Astrocyte of the hippocampus (primary cell): ENCODE measurements at regions not wholly inside any gene's neighbourhood (a gene's known extent, or its start where the extent isn't known, plus 50 kb on each side); places are given as distances from the start of the nearest gene placed in this dataset.
A peak's percentile ranks its signal among the peaks of the same experiment; 100 is the strongest.

Source experiments
- DNase-seq: peaks from one replicate; pipeline ENCODE4 v3.0.0; 2011; ENCODE audit warnings: low read depth, low spot score

- DNase-seq = no peak
Measured at GRCh38 chr2:103734911-103735310, 973.1 kb downstream of the TMEM182 start.

- DNase-seq = no peak
Measured at GRCh38 chr2:103738108-103738507, 976.3 kb downstream of the TMEM182 start.

DNA sequence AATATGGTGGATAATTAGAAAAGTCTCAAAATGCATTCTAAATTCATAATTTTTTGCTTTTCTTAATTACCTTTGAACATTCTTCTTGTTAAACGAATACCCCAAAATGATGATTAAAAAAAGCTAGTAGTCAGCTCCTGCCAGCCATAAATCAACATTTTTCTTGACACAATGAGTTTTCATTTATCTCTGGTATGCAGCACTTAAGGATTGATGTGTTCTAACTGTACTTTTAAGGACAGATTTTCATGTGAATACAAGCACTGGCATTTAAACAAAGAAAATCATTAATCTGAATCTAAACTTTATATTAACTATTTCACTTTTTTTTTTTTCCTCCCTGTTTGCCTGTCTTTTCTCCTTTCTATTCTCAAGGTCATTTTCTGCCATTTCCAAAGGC lies 976.8 kb downstream of the TMEM182 start:
- DNase-seq = no peak

DNA sequence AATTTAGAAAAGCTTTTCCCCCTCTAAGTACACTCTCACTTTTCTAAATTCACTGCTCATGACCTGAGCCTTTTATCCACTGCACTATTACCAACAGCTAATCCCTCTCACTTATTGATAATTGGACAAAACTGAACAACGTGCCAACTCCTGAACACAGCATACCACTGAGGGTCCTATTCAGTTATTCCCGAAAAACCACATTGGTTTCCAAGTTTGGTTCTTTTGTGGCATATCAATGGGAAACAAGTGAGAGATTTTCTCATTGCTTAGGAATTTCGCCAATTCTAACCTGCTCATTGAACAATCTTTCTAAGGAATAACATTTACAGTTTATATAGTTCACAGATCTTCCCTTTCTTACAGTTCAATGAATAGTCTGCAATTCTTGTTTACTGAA lies 977.4 kb downstream of the TMEM182 start:
- DNase-seq = peak; percentile 82

- DNase-seq = no peak
Measured at GRCh38 chr2:103739921-103740320, 978.1 kb downstream of the TMEM182 start.

- no peak for DNase-seq
Measured at GRCh38 chr2:103740631-103741030, 978.8 kb downstream of the TMEM182 start.

DNA sequence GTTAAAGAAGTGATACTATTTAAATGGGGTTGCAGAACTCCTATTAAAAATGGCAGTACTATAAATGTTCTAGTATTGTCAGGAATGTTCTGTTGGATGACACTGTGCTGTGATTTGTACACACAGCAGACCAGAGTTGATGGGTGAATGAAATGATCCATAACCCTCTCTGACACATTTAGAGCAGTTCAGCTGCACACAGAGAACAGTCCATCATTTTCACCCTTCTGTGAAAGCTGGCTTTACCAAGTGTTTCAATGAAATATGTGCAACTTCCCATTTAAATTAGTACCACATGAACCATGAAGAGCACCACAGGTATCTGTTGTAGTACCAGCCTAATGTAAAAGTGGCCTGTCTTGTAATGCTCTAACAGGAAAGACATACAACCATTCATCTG lies 981.4 kb downstream of the TMEM182 start:
- DNase-seq = no peak

- no peak for DNase-seq
Measured at GRCh38 chr2:103754530-103754929, 992.7 kb downstream of the TMEM182 start.

- peak; percentile 57 for DNase-seq
Measured at GRCh38 chr2:103773884-103774283, 1012.1 kb downstream of the TMEM182 start.

GRCh38 chr2:103780088-103780702 lies 1018.4 kb downstream of the TMEM182 start:
- DNase-seq = no peak

- no peak for DNase-seq
Measured at GRCh38 chr2:103781313-103781712, 1019.5 kb downstream of the TMEM182 start.

DNA sequence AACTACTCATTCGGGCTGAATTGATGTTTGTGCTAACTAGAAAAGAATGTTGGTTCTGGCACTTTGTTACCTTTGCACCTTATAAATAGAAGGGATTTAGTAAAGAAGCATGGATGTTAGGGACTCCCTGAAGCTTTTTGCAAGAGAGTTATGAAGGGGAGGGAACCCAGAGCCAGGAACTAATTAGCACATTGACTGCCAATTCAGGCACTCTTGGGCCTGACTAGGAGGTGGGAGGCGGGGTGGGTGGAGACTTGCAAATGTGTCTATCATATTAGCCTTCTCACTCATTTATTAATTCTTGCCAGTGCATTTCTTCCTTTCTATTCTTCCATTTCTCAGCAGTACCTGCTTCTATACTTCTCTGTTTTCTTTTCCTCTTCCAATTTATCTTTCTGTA lies 1022.4 kb downstream of the TMEM182 start:
- peak; percentile 54 for DNase-seq

DNA sequence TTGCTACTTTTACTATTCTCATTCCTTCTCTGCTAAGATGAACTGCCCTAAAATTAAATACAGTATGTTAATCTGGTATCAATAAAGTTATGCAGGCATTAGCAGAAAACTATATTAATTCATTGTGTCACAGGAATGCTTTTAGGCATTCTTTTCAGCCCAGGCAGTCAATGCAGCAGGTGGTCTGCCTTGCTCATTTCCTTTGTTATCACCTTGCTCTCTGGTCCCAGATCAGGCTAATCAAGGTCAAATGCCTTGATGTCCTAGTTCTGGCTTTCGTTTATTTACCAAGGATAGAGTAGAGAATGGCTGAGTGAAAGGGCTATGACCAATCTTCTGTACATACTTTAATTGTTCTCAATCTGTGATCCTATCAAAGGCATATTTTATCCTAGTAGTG lies 1023.6 kb downstream of the TMEM182 start:
- no peak for DNase-seq

GRCh38 chr2:103785956-103786355 lies 1024.1 kb downstream of the TMEM182 start:
- DNase-seq = no peak

DNA sequence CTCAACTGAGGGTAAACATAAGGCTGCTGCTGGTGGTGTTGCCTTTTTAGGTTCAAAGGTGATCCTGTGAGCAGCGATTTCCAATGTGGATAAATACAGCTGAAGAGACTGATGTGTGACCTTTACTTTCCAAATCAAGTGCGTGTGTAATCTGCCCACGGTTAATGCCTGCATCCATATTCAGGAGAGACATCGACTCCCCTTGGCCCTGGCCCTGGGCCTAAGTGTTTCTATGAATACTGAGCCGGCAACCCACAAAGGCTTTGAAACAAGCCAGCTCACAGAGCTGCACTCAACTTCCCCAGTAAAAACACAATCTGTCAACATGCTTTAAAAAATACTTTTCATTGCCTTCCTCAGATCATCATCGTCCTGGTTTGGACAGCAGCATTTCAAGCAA lies 1026.6 kb downstream of the TMEM182 start:
- peak; percentile 80 for DNase-seq

DNA sequence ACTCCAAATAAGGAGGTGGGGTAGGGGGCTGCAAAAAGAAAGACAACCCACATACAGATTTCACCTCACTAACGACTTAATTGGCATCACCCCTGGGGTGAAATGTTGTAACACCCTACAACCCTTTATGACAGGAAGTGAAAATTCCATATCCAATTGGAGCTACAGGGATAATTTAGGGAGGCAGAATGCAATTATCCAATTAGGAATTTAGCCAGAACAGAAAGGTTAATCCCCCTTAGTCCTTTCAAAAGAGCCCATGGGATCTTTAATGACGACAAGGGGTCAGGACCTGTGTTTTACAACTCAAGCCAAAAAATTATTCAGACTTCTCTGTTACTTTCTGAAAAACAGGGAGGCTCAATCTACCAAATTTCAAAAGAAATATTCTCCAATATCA lies 1027.1 kb downstream of the TMEM182 start:
- no peak for DNase-seq

DNA sequence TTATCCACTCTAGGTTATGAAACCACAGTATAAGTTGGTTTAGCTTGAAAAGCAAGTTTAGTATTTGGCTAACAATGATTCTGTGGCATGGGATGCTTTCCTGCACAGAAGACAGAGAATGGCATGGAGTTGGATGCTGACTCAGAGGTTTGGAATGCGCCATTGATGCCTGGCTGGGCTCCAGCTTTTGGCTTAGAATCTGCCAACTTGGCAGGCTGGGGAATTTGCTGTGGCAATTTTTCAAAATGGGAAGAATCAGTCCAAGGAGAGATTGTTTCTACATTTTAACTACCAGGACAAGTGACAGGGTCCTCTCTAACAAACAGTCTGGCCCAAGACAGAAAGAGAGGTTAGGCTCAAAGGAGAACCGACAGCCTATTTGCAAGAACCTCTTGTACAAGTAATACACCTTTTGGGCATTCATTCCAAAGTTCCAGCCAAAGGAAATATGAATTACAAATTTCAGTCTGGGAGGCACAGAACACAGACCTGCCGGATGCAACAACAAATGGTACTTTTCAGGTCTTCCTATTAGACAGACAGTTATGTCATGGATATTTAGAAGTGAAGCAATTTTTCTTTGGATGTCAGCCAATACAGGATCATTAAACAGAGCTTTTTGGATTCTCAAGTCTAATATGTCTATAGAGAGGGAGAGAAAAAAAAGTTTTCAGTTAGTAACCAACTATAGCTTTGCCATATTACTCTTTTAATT lies 1027.7 kb downstream of the TMEM182 start:
- DNase-seq = peak; percentile 96

DNA sequence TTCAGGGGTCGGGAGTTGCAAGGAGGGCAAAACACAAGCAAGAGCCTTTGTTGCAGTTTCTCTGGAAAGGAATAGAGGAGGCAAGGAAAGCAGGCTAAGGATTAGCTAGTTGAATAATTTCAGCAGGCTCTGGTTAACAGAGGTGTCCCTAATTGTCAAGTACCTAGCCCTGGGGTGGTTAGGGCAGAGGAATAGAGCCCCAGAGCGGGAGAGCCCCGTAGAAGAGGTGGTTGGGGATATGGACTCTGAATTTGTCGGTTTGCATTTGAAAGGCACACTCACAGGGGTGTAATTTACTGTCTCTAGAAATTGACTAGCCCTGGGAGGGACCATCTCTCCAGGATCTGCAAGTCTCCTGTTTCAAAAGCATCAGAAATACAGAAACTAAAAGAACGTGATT lies 1030.2 kb downstream of the TMEM182 start:
- DNase-seq = no peak

DNA sequence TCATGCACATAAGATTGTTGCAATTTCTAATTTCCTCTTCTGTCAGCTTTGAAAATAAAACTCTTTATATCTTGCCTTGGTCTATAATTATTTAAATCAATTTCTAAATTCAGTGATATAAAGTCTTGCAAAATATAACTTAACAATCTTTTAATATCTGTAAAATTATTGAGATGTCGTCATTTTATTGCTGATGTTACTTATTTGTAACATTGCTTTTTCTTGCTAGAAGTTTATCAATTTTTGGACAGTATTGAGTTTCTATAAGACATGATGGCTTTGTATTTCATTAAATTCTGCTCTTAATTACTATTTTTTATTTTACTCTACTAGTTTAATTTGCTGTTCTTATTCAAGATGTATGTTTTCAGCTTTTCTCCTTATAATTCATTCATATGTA lies 1036.5 kb downstream of the TMEM182 start:
- DNase-seq = no peak

- DNase-seq = no peak
Measured at GRCh38 chr2:103804013-103804412, 1042.2 kb downstream of the TMEM182 start.

- no peak for DNase-seq
Measured at GRCh38 chr2:103805746-103806145, 1043.9 kb downstream of the TMEM182 start.

DNA sequence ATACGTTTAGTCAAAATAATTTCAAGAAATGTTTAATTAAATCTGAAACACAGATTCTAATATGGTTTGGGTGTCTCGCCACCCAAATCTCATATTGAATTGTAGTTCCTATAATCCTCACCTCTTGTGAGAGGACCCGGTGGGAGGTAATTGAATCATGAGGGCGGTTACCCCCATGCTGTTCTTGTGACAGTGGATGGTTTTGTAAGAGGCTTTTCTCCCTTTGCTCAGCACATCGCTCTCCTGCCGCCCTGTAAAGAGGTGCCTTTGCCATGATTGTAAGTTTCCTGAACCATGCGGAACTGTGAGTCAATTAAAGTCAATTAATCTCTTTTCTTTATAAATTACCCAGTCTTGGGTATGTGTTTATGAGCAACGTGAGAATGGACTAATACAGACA lies 1045.1 kb upstream of the POU3F3 start:
- no peak for DNase-seq

DNA sequence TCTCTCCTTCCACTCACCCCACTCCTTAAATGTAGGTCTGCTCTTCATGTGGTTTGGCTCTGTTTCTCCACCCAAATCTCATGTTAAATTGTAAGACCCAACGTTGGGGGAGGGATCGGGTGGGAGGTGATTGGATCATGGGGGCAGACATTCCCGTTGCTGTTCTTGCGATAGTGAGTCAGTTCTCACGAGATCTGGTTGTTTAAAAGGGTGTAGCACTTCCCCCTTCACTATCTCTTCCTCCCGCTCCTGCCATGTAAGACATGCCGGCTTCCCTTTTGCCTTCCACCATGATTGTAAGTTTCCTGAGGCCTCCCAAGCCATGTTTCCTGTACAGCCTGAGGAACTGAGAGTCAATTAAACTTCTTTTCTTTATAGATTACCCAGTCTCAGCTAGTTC lies 1044.5 kb upstream of the POU3F3 start:
- DNase-seq = no peak
